B cell (primary cell): ENCODE measurements at regions not wholly inside any gene's neighbourhood (a gene's known extent, or its start where the extent isn't known, plus 50 kb on each side); places are given as distances from the start of the nearest gene placed in this dataset.

Experiments
- ATAC-seq: fragments of 200-7000 bp; cut with Tn5 transposase; one replicate; pipeline ENCODE4 v1.10.0; 2021; ENCODE audit warnings: low read depth, mild to moderate bottlenecking, moderate number of reproducible peaks, moderate library complexity
- CTCF ChIA-PET: fragments of 350-600 bp; sonication (Branson Sonifier 250); formaldehyde crosslinking; loops from one replicate; lab custom pipeline; 2021; ENCODE audit warnings: antibody characterized with exemption, inconsistent platforms; lab: Charles Lee
- POLR2A ChIA-PET: fragments of 350-600 bp; sonication (Branson Sonifier 250); formaldehyde crosslinking; loops from one replicate; lab custom pipeline; 2021; ENCODE audit warnings: antibody characterized with exemption; lab: Charles Lee
- DNase-seq: peaks from one replicate; pipeline ENCODE4 v3.0.0; 2013
- H2AFZ ChIP-seq: 2 replicates; pipeline ENCODE4 v1.6.1; 2012; ENCODE audit warnings: mild to moderate bottlenecking, low read depth, low read length; ENCODE audit not compliant: insufficient read depth, poor library complexity, severe bottlenecking
- H3K27ac ChIP-seq, 2 donors: 1 replicate in 1 of 2; 2 replicates in 1 of 2; pipeline ENCODE4 v1.5.1; 2012 to 2013; ENCODE audit warnings: low read length in 2 of 2, mild to moderate bottlenecking in 2 of 2, moderate library complexity in 1 of 2
- H3K27me3 ChIP-seq, 4 experiments: fragments of 200-600 bp in 1 of 4; sonication (generic) in 1 of 4; replicated peaks in 1 of 4; 1 replicate in 2 of 4; 2 replicates in 2 of 4; pipeline versions ENCODE4 v1.6.1 to v1.7.0; 2013 to 2016; ENCODE audit warnings: low read length in 3 of 4, mild to moderate bottlenecking in 2 of 4, mixed read lengths in 1 of 4, moderate library complexity in 1 of 4; ENCODE audit not compliant: insufficient read depth in 4 of 4, control insufficient read depth in 3 of 4; ENCODE audit errors: control extremely low read depth in 1 of 4
- H3K36me3 ChIP-seq, 2 experiments: replicated peaks in 1 of 2; 1 replicate in 1 of 2; 2 replicates in 1 of 2; pipeline versions ENCODE4 v1.6.1 to v1.7.1; 2013; ENCODE audit warnings: low read length in 1 of 2; ENCODE audit not compliant: insufficient read depth in 2 of 2, control insufficient read depth in 1 of 2; ENCODE audit errors: control extremely low read depth in 1 of 2, extremely low read depth in 1 of 2
- H3K4me1 ChIP-seq, 2 donors: fragments of 200-600 bp in 1 of 2; sonication (generic) in 1 of 2; 1 replicate in 1 of 2; 2 replicates in 1 of 2; pipeline versions ENCODE4 v1.5.1 to v1.6.1; 2013 to 2017; ENCODE audit warnings: low read length in 2 of 2; ENCODE audit not compliant: control insufficient read depth in 2 of 2, insufficient read depth in 2 of 2
- H3K4me2 ChIP-seq: replicated peaks from 2 replicates; pipeline ENCODE3; 2012; ENCODE audit warnings: mild to moderate bottlenecking, low read depth, low read length; ENCODE audit not compliant: poor library complexity, severe bottlenecking
- H3K4me3 ChIP-seq, 5 experiments: fragments of 200-600 bp in 1 of 5; sonication (generic) in 1 of 5; 1 replicate in 3 of 5; 2 replicates in 2 of 5; pipeline versions ENCODE4 v1.5.1 to v1.7.0; 2011 to 2016; ENCODE audit warnings: low read length in 4 of 5, mild to moderate bottlenecking in 4 of 5, low read depth in 2 of 5, control low read depth in 1 of 5, moderate library complexity in 1 of 5; ENCODE audit not compliant: insufficient read depth in 1 of 5; ENCODE audit errors: control extremely low read depth in 1 of 5, extremely low read depth in 1 of 5
- H3K79me2 ChIP-seq: fragments of 200-600 bp; sonication (generic); one replicate; pipeline ENCODE4 v1.6.0; 2016; ENCODE audit warnings: low read length; ENCODE audit not compliant: control insufficient read depth, insufficient read depth
- H3K9ac ChIP-seq: fragments of 200-600 bp; sonication (generic); 2 replicates; pipeline ENCODE4 v1.6.1; 2017; ENCODE audit warnings: mild to moderate bottlenecking, low read length, moderate library complexity
- H3K9me3 ChIP-seq, 3 donors: one replicate each; pipeline versions ENCODE4 v1.6.1 to v1.7.1; 2013; ENCODE audit warnings: low read length in 2 of 3; ENCODE audit not compliant: control insufficient read depth in 2 of 3, insufficient read depth in 1 of 3; ENCODE audit errors: control extremely low read depth in 1 of 3
- H4K20me1 ChIP-seq: 2 replicates; pipeline ENCODE4 v1.6.0; 2012; ENCODE audit warnings: mild to moderate bottlenecking, low read length; ENCODE audit not compliant: insufficient read depth, control insufficient read depth, poor library complexity, severe bottlenecking
- H3K27ac Mint-ChIP-seq: one replicate; pipeline ENCODE4 v1.8.0; 2021; ENCODE audit warnings: mixed read lengths
- H3K27me3 Mint-ChIP-seq: one replicate; pipeline ENCODE4 v1.8.0; 2021; ENCODE audit warnings: mixed read lengths
- H3K4me1 Mint-ChIP-seq: one replicate; pipeline ENCODE4 v1.8.0; 2021; ENCODE audit warnings: mixed read lengths
- H3K4me3 Mint-ChIP-seq: one replicate; pipeline ENCODE4 v1.8.0; 2021; ENCODE audit warnings: mixed read lengths
- H3K9me3 Mint-ChIP-seq: one replicate; pipeline ENCODE4 v1.8.0; 2022; ENCODE audit warnings: mixed read lengths; ENCODE audit not compliant: insufficient read depth
- CTCF ChIP-seq: fragments of 200-600 bp; IDR thresholded peaks from one replicate; pipeline ENCODE4 v1.8.0; 2022; ENCODE audit warnings: antibody characterized with exemption, mild to moderate bottlenecking
- EZH2 ChIP-seq: IDR thresholded peaks from 2 replicates; pipeline ENCODE4 v1.6.1; 2012; ENCODE audit warnings: borderline replicate concordance, low read depth, mild to moderate bottlenecking, moderate library complexity, low read length; ENCODE audit not compliant: insufficient read depth, poor library complexity, severe bottlenecking
- whole genome bisulfite sequencing: methylation state at CpG from one replicate; pipeline ENCODE4 v1.1.5; 2013; ENCODE audit warnings: missing lambda C conversion rate; ENCODE audit not compliant: insufficient coverage; 5-methylcytosine and 5-hydroxymethylcytosine counted together
- intact Hi-C: fragments of 100-400 bp; cut with micrococcal nuclease; formaldehyde crosslinking; loops from one replicate; pipeline ENCODE4 v1.10.0; 2022

DNA sequence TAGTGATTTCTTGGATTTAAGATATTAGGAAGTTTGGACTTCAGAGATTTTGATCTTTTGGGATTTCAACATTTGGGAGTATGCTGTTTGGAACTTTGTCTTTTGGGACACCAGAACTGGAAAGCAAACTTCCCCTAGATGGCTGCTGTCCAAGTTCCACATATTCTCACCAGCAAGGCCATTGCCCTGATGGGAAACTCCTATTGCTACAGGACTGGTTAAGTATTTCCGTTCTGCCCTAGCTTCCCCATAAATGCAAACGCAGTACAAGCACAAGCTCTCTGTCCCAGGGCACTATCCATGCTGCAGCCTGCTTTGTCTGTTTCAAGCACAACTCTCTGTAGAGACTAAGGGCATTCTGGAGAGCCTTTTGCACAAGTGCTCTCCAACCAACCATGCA is 79.3 kb upstream of the SLC25A13 start:
- Histone ChIP-seq H3K4me2 (no peak overlapping the region), H3K27me3 (no peaks in the 10 kb centered on the region), H4K20me1 (no peaks in the 10 kb centered on the region), H3K79me2 (no peaks in the 10 kb centered on the region), H3K9ac (no peak overlapping the region), H3K36me3 (no peaks in the 10 kb centered on the region), H3K27ac (no peak overlapping the region), H3K9me3 (no peaks in the 10 kb centered on the region), H2AFZ (no peak overlapping the region), H3K4me3 (no peak overlapping the region), H3K4me1 (no peaks in the 10 kb centered on the region)
- Mint-ChIP-seq H3K27me3 (peaks cover 3% of the 10 kb centered on the region), H3K4me1 (no peaks in the 10 kb centered on the region), H3K4me3 (no peak overlapping the region), H3K27ac (no peak overlapping the region), H3K9me3 (no peaks in the 10 kb centered on the region)
- intact Hi-C loops = no loop called here
- 66% methylated on average over 2 of the region's 2 CpGs for WGBS
- CTCF ChIA-PET = no interaction called here
- POLR2A ChIA-PET = no interaction called here
- no peak for ATAC-seq
- DNase-seq = no peak
- TF ChIP-seq EZH2 (no peak), CTCF (no peak)

- H4K20me1 ChIP-seq = no peaks in the 10 kb centered on the region
- peaks cover 3% of the 10 kb centered on the region for H3K27me3 Mint-ChIP-seq
- ChIA-PET CTCF (no interaction called here), POLR2A (no interaction called here)
- no peaks in the 10 kb centered on the region for H3K27me3 ChIP-seq
- H3K4me2 ChIP-seq = no peak overlapping the region
- H2AFZ ChIP-seq = no peak overlapping the region
- H3K9me3 ChIP-seq = no peaks in the 10 kb centered on the region
- H3K27ac ChIP-seq = no peak overlapping the region
- no peaks in the 10 kb centered on the region for H3K4me1 ChIP-seq
- peaks cover 3% of the 10 kb centered on the region for H3K9me3 Mint-ChIP-seq
- H3K4me1 Mint-ChIP-seq = no peaks in the 10 kb centered on the region
- intact Hi-C loops = no loop called here
- TF ChIP-seq EZH2 (no peak), CTCF (no peak)
- no peak for ATAC-seq
- H3K9ac ChIP-seq = no peak overlapping the region
- no peak overlapping the region for H3K27ac Mint-ChIP-seq
- no peaks in the 10 kb centered on the region for H3K79me2 ChIP-seq
- H3K36me3 ChIP-seq = no peaks in the 10 kb centered on the region
- H3K4me3 Mint-ChIP-seq = no peak overlapping the region
- DNase-seq = no peak
- no peak overlapping the region for H3K4me3 ChIP-seq
These were observed 78.6 kb upstream of the SLC25A13 start for GRCh38 chr7:96400518-96400917.
